IMR-90 (cell line): ENCODE measurements at regions not wholly inside any gene's neighbourhood (a gene's known extent, or its start where the extent isn't known, plus 50 kb on each side); places are given as distances from the start of the nearest gene placed in this dataset.

Experiments
- ATAC-seq: fragments of 200-7000 bp; cut with Tn5 transposase; 2 replicates; pipeline ENCODE4 v1.9.1; 2020; ENCODE audit warnings: low read depth, mild to moderate bottlenecking, moderate library complexity
- BruUV-seq: library from RNA; stranded (reverse); fragments of 400-500 nt; replicated peaks from 2 replicates; lab custom pipeline; 2021; lab: Mats Ljungman, UMichigan
- CTCF ChIA-PET: fragments of 300-600 bp; formaldehyde crosslinking; extraction: SDS; loops from one replicate; lab custom pipeline; 2021; ENCODE audit warnings: antibody characterized with exemption; lab: Yijun Ruan, JAX
- POLR2A ChIA-PET: fragments of 300-600 bp; sonication (Branson Sonifier 250); formaldehyde crosslinking; loops from one replicate; lab custom pipeline; 2022; ENCODE audit warnings: antibody characterized with exemption; ENCODE audit not compliant: unreplicated experiment; lab: Charles Lee
- DNase-seq: peaks from one replicate; pipeline ENCODE4 v3.0.0; 2013
- H2AFZ ChIP-seq: replicated peaks from 2 replicates; pipeline ENCODE3; 2013; ENCODE audit warnings: low read length, mild to moderate bottlenecking; ENCODE audit not compliant: poor library complexity
- H2AK5ac ChIP-seq: 2 replicates; pipeline ENCODE4 v1.6.1; 2013; ENCODE audit warnings: low read depth, low read length, inconsistent platforms
- H2AK9ac ChIP-seq: replicated peaks from 2 replicates; pipeline ENCODE3; 2013; ENCODE audit warnings: mild to moderate bottlenecking, low read depth, low read length, moderate library complexity; ENCODE audit not compliant: poor library complexity
- H2BK120ac ChIP-seq: 2 replicates; pipeline ENCODE4 v1.6.1; 2013; ENCODE audit warnings: low read depth, low read length, inconsistent platforms
- H2BK15ac ChIP-seq: 3 replicates; pipeline ENCODE4 v1.6.1; 2013; ENCODE audit warnings: low read depth, low read length, inconsistent platforms
- H2BK20ac ChIP-seq: 2 replicates; pipeline ENCODE4 v1.6.1; 2013; ENCODE audit warnings: low read depth, mild to moderate bottlenecking, inconsistent platforms, low read length, moderate library complexity
- H2BK5ac ChIP-seq: 2 replicates; pipeline ENCODE4 v1.6.1; 2013; ENCODE audit warnings: mild to moderate bottlenecking, low read depth, low read length, inconsistent platforms; ENCODE audit not compliant: poor library complexity, severe bottlenecking
- H3K14ac ChIP-seq: replicated peaks from 2 replicates; pipeline ENCODE4 v1.6.1; 2013; ENCODE audit warnings: low read depth, low read length, inconsistent platforms
- H3K18ac ChIP-seq: 2 replicates; pipeline ENCODE4 v1.6.1; 2013; ENCODE audit warnings: low read depth, low read length, control low read depth
- H3K23ac ChIP-seq: 2 replicates; pipeline ENCODE4 v1.6.1; 2013; ENCODE audit warnings: low read depth, low read length, inconsistent platforms
- H3K27ac ChIP-seq: 2 replicates; pipeline ENCODE4 v1.5.1; 2013; ENCODE audit warnings: mild to moderate bottlenecking, control low read depth, low read length; ENCODE audit not compliant: insufficient read depth
- H3K27me3 ChIP-seq: 2 replicates; pipeline ENCODE4 v1.6.1; 2013; ENCODE audit warnings: low read length; ENCODE audit not compliant: control insufficient read depth, insufficient read depth
- H3K36me3 ChIP-seq: 2 replicates; pipeline ENCODE4 v1.6.1; 2013; ENCODE audit warnings: low read length, mixed read lengths; ENCODE audit not compliant: control insufficient read depth, insufficient read depth
- H3K4ac ChIP-seq: 2 replicates; pipeline ENCODE4 v1.6.1; 2013; ENCODE audit warnings: low read depth, low read length, inconsistent platforms
- H3K4me1 ChIP-seq: 2 replicates; pipeline ENCODE4 v1.6.1; 2013; ENCODE audit warnings: low read length, mixed read lengths; ENCODE audit not compliant: control insufficient read depth, insufficient read depth
- H3K4me2 ChIP-seq: 2 replicates; pipeline ENCODE4 v1.6.1; 2013; ENCODE audit warnings: low read depth, mild to moderate bottlenecking, control low read depth, low read length, moderate library complexity
- H3K4me3 ChIP-seq: 2 replicates; pipeline ENCODE4 v1.5.1; 2013; ENCODE audit warnings: low read depth, mild to moderate bottlenecking, control low read depth, low read length, moderate library complexity; ENCODE audit not compliant: insufficient read depth
- H3K56ac ChIP-seq: 2 replicates; pipeline ENCODE4 v1.6.1; 2013; ENCODE audit warnings: low read length, inconsistent platforms; ENCODE audit not compliant: insufficient read depth; ENCODE audit errors: extremely low read depth
- H3K79me1 ChIP-seq, 2 experiments: 2 replicates each; pipeline ENCODE4 v1.6.1; 2013; ENCODE audit warnings: low read length in 2 of 2, inconsistent platforms in 1 of 2, low read depth in 1 of 2
- H3K9ac ChIP-seq: 2 replicates; pipeline ENCODE4 v1.6.1; 2013; ENCODE audit warnings: low read depth, low read length, control low read depth
- H3K9me1 ChIP-seq: 2 replicates; pipeline ENCODE4 v1.6.1; 2013; ENCODE audit warnings: low read length, inconsistent platforms; ENCODE audit not compliant: insufficient read depth
- H3K9me3 ChIP-seq: 2 replicates; pipeline ENCODE4 v1.6.1; 2013; ENCODE audit warnings: low read length; ENCODE audit not compliant: control insufficient read depth, insufficient read depth
- H4K20me1 ChIP-seq: 2 replicates; pipeline ENCODE4 v1.6.1; 2013; ENCODE audit warnings: low read length, inconsistent platforms; ENCODE audit not compliant: insufficient read depth
- H4K5ac ChIP-seq: 2 replicates; pipeline ENCODE4 v1.6.1; 2013; ENCODE audit warnings: mild to moderate bottlenecking, low read depth, low read length, control low read depth
- H4K8ac ChIP-seq, 2 experiments: 2 replicates each; pipeline ENCODE4 v1.6.1; 2013; ENCODE audit warnings: low read depth in 2 of 2, low read length in 2 of 2, control low read depth in 1 of 2, inconsistent platforms in 1 of 2
- H4K91ac ChIP-seq: 2 replicates; pipeline ENCODE4 v1.6.1; 2013; ENCODE audit warnings: low read depth, low read length, inconsistent platforms; ENCODE audit not compliant: insufficient read depth
- BHLHE40 ChIP-seq: fragments of 150-350 bp; IDR thresholded peaks from 2 replicates; pipeline ENCODE4 v1.6.1; 2016; ENCODE audit warnings: mild to moderate bottlenecking, low read depth, low read length
- CEBPB ChIP-seq: IDR thresholded peaks from 2 replicates; pipeline ENCODE4 v1.6.1; 2012; ENCODE audit warnings: low read depth, low read length, improper control_type of control experiment
- CHD1 ChIP-seq: IDR thresholded peaks from 2 replicates; pipeline ENCODE4 v1.6.1; 2012; ENCODE audit warnings: low read depth, low read length, improper control_type of control experiment
- ELK1 ChIP-seq: fragments of 150-350 bp; IDR thresholded peaks from 2 replicates; pipeline ENCODE4 v1.6.1; 2016; ENCODE audit warnings: low read depth, mild to moderate bottlenecking, low read length, moderate library complexity, borderline replicate concordance
- FOS ChIP-seq: fragments of 150-350 bp; IDR thresholded peaks from 2 replicates; pipeline ENCODE4 v1.6.1; 2016; ENCODE audit warnings: low read depth, low read length
- MAFK ChIP-seq: IDR thresholded peaks from 2 replicates; pipeline ENCODE4 v1.6.1; 2012; ENCODE audit warnings: low read depth, low read length, improper control_type of control experiment
- MAZ ChIP-seq: IDR thresholded peaks from 2 replicates; pipeline ENCODE4 v1.6.1; 2012; ENCODE audit warnings: low read depth, mild to moderate bottlenecking, low read length, improper control_type of control experiment, moderate library complexity, borderline replicate concordance
- MXI1 ChIP-seq: IDR thresholded peaks from 2 replicates; pipeline ENCODE4 v1.6.1; 2012; ENCODE audit warnings: low read depth, mild to moderate bottlenecking, low read length, moderate library complexity, borderline replicate concordance
- NFE2L2 ChIP-seq: fragments of 150-350 bp; IDR thresholded peaks from 2 replicates; pipeline ENCODE4 v1.6.1; 2016; ENCODE audit warnings: low read depth, mild to moderate bottlenecking, low read length
- POLR2A ChIP-seq: IDR thresholded peaks from 2 replicates; pipeline ENCODE4 v1.6.1; 2012; ENCODE audit warnings: mild to moderate bottlenecking, low read depth, low read length
- RAD21 ChIP-seq: IDR thresholded peaks from 2 replicates; pipeline ENCODE4 v1.6.1; 2012; ENCODE audit warnings: low read length, improper control_type of control experiment
- RCOR1 ChIP-seq: IDR thresholded peaks from 2 replicates; pipeline ENCODE4 v1.6.1; 2012; ENCODE audit warnings: mild to moderate bottlenecking, low read length, improper control_type of control experiment; ENCODE audit not compliant: insufficient replicate concordance
- RFX5 ChIP-seq: IDR thresholded peaks from 2 replicates; pipeline ENCODE4 v1.8.0; 2012; ENCODE audit warnings: low read depth, mild to moderate bottlenecking, low read length, moderate library complexity
- SMC3 ChIP-seq: fragments of 150-350 bp; IDR thresholded peaks from 2 replicates; pipeline ENCODE4 v1.6.1; 2016; ENCODE audit warnings: low read depth, mild to moderate bottlenecking, antibody characterized with exemption, low read length, moderate library complexity
- WGBS, 2 experiments: methylation state at CpG; one replicate each; pipeline versions ENCODE4 v1.1.5 to v1.1.7; 2013; ENCODE audit warnings: missing lambda C conversion rate in 2 of 2; ENCODE audit not compliant: insufficient read length in 1 of 2; ENCODE audit errors: extremely low coverage in 2 of 2; 5-methylcytosine and 5-hydroxymethylcytosine counted together
- dilution Hi-C: fragments of 300-500 bp; cut with HindIII; formaldehyde crosslinking; loops from one replicate; pipeline ENCODE4 v1.14.3; 2018; ENCODE audit warnings: low sequenced_read_pairs; ENCODE audit not compliant: unreplicated experiment
- in situ Hi-C: fragments of 300-500 bp; cut with MboI; formaldehyde crosslinking; loops from 3 replicates; pipeline ENCODE4 v1.14.3; 2019; ENCODE audit warnings: low sequenced_read_pairs, inconsistent platforms, mixed read lengths
- intact Hi-C: fragments of 100-400 bp; cut with micrococcal nuclease; formaldehyde crosslinking; loops from 2 replicates; pipeline ENCODE4 v1.10.0; 2022
- TF ChIP-seq, protein P1 (sequence below): conservative IDR thresholded peaks from 2 replicates; pipeline ENCODE4 v1.5.1; 2012; ENCODE audit warnings: mild to moderate bottlenecking, low read depth, low read length, improper control_type of control experiment
- TF ChIP-seq, protein P2 (sequence below): fragments of 150-350 bp; IDR thresholded peaks from 2 replicates; pipeline ENCODE4 v1.6.1; 2017; ENCODE audit warnings: mild to moderate bottlenecking, antibody characterized with exemption, low read length, low read depth

DNA sequence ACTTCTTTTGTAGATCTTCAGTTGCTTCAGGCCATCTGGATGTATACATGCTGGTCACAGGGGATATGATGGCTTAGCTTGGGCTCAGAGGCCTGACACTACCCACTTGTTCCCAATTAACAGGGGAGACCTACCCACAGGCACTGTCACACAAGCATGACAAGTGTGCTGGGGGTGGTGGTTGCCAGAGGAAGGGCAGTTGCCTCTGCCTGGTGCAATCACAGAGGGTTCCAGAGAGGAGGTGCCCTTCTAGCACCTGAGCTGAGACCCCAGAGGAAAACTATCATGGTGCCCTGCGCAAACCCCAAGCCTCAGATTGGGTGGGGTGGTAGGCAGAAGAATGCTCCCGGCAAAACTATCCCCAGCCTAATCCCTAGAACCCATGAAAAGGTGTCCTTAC is 65.6 kb upstream of the NANOS1 start:
- Histone ChIP-seq H2AK9ac (no peak overlapping the region), H3K9me1 (no peaks in the 10 kb centered on the region), H3K27ac (no peak overlapping the region), H2AK5ac (no peak overlapping the region), H3K4me2 (no peak overlapping the region), H3K14ac (no peak overlapping the region), H3K9ac (no peak overlapping the region), H3K18ac (no peak overlapping the region), H3K36me3 (no peaks in the 10 kb centered on the region), H3K79me1 (no peaks in the 10 kb centered on the region), H4K8ac (no peak overlapping the region), H4K5ac (no peak overlapping the region), H3K9me3 (no peaks in the 10 kb centered on the region; the same call in 1 of the 2 replicates), H3K4me1 (peaks cover 5% of the 10 kb centered on the region; the same call in 1 of the 2 replicates), H2BK15ac (no peak overlapping the region), H2AFZ (no peak overlapping the region), H3K56ac (no peak overlapping the region), H2BK5ac (no peak overlapping the region), H3K4me3 (no peak overlapping the region), H2BK120ac (no peak overlapping the region), H2BK20ac (no peak overlapping the region), H3K23ac (no peak overlapping the region), H4K91ac (no peak overlapping the region), H4K20me1 (no peaks in the 10 kb centered on the region), H3K27me3 (peaks cover 34% of the 10 kb centered on the region), H3K4ac (no peak overlapping the region)
- intact Hi-C loops (no loop called here), in situ Hi-C loops (no loop called here), dilution Hi-C loops (no loop called here)
- POLR2A ChIA-PET: no interaction called here
- no peak for TF ChIP-seq POLR2A
- no peak for TF ChIP-seq NFE2L2
- no peak for TF ChIP-seq FOS
- TF ChIP-seq RFX5: no peak
- TF ChIP-seq ELK1: no peak
- TF ChIP-seq MAFK: no peak
- no peak for TF ChIP-seq BHLHE40
- no peak for TF ChIP-seq RCOR1
- TF ChIP-seq, protein P1, sequence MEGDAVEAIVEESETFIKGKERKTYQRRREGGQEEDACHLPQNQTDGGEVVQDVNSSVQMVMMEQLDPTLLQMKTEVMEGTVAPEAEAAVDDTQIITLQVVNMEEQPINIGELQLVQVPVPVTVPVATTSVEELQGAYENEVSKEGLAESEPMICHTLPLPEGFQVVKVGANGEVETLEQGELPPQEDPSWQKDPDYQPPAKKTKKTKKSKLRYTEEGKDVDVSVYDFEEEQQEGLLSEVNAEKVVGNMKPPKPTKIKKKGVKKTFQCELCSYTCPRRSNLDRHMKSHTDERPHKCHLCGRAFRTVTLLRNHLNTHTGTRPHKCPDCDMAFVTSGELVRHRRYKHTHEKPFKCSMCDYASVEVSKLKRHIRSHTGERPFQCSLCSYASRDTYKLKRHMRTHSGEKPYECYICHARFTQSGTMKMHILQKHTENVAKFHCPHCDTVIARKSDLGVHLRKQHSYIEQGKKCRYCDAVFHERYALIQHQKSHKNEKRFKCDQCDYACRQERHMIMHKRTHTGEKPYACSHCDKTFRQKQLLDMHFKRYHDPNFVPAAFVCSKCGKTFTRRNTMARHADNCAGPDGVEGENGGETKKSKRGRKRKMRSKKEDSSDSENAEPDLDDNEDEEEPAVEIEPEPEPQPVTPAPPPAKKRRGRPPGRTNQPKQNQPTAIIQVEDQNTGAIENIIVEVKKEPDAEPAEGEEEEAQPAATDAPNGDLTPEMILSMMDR: no peak
- TF ChIP-seq CEBPB: no peak
- no peak for TF ChIP-seq MXI1
- TF ChIP-seq SMC3: no peak
- TF ChIP-seq, protein P2, sequence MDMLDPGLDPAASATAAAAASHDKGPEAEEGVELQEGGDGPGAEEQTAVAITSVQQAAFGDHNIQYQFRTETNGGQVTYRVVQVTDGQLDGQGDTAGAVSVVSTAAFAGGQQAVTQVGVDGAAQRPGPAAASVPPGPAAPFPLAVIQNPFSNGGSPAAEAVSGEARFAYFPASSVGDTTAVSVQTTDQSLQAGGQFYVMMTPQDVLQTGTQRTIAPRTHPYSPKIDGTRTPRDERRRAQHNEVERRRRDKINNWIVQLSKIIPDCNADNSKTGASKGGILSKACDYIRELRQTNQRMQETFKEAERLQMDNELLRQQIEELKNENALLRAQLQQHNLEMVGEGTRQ: no peak
- TF ChIP-seq MAZ: no peak
- no peak for TF ChIP-seq RAD21
- TF ChIP-seq CHD1: no peak
- BruUV-seq: no TSS peak
- ATAC-seq: no peak
- DNase-seq: no peak
- CTCF ChIA-PET: no interaction called here
- WGBS, 2 experiments: no CpG with 5 or more reads among the region's 2 CpGs
